Lung (tissue), 11 donors: ENCODE measurements at regions not wholly inside any gene's neighbourhood (a gene's known extent, or its start where the extent isn't known, plus 50 kb on each side); places are given as distances from the start of the nearest gene placed in this dataset.

Experiments used
- ATAC-seq: fragments of 200-7000 bp; cut with Tn5 transposase; one replicate; pipeline ENCODE4 v1.9.1; 2020; ENCODE audit warnings: moderate number of reproducible peaks; ENCODE audit not compliant: insufficient read depth, low FRiP score
- DNase-seq, 3 donors: peaks; one replicate each; pipeline ENCODE4 v3.0.0-alpha.2; 2013 to 2017
- H3K27ac ChIP-seq, 2 donors: one replicate each; pipeline ENCODE4 v1.5.1; 2013; ENCODE audit warnings: mild to moderate bottlenecking in 2 of 2, moderate library complexity in 2 of 2, control low read depth in 1 of 2, inconsistent platforms in 1 of 2, low read depth in 1 of 2, low read length in 1 of 2
- H3K27me3 ChIP-seq, 3 donors: one replicate each; pipeline ENCODE4 v1.5.1; 2013; ENCODE audit warnings: low read length in 2 of 3; ENCODE audit not compliant: control insufficient read depth in 3 of 3, insufficient read depth in 3 of 3
- H3K36me3 ChIP-seq, 4 donors: one replicate each; pipeline ENCODE4 v1.5.1; 2013; ENCODE audit warnings: low read length in 4 of 4, mild to moderate bottlenecking in 1 of 4, moderate library complexity in 1 of 4; ENCODE audit not compliant: control insufficient read depth in 4 of 4, insufficient read depth in 4 of 4
- H3K4me1 ChIP-seq, 5 donors: one replicate each; pipeline ENCODE4 v1.5.1; 2013; ENCODE audit warnings: low read length in 5 of 5, mild to moderate bottlenecking in 2 of 5, moderate library complexity in 1 of 5; ENCODE audit not compliant: control insufficient read depth in 5 of 5, insufficient read depth in 5 of 5
- H3K4me3 ChIP-seq: one replicate; pipeline ENCODE4 v1.5.1; 2013; ENCODE audit warnings: mild to moderate bottlenecking, control low read depth, moderate library complexity
- H3K9ac ChIP-seq, 2 donors: one replicate each; pipeline ENCODE4 v1.5.1; 2013; ENCODE audit warnings: low read length in 2 of 2, control low read depth in 1 of 2; ENCODE audit not compliant: insufficient read depth in 1 of 2
- H3K9me3 ChIP-seq, 4 donors: one replicate each; pipeline ENCODE4 v1.5.1; 2013; ENCODE audit warnings: low read length in 3 of 4, mild to moderate bottlenecking in 1 of 4, moderate library complexity in 1 of 4; ENCODE audit not compliant: control insufficient read depth in 4 of 4, insufficient read depth in 3 of 4
- CTCF ChIP-seq: IDR thresholded peaks from 2 replicates; pipeline ENCODE4 v1.5.1; 2012; ENCODE audit warnings: mild to moderate bottlenecking; ENCODE audit errors: control extremely low read depth, extremely low read depth
- WGBS, 2 donors: extraction: QIAGEN DNeasy Blood & Tissue Kit; methylation state at CpG; one replicate each; pipeline ENCODE4 v1.1.7; 2013; 5-methylcytosine and 5-hydroxymethylcytosine counted together
- donor health status: control.
- donor health status: control.
- donor health status: Bipolar disorder and iron deficiency.
- donor health status: healthy.
- donor health status: DM: yes; HTN: yes; CAD: no.

DNA sequence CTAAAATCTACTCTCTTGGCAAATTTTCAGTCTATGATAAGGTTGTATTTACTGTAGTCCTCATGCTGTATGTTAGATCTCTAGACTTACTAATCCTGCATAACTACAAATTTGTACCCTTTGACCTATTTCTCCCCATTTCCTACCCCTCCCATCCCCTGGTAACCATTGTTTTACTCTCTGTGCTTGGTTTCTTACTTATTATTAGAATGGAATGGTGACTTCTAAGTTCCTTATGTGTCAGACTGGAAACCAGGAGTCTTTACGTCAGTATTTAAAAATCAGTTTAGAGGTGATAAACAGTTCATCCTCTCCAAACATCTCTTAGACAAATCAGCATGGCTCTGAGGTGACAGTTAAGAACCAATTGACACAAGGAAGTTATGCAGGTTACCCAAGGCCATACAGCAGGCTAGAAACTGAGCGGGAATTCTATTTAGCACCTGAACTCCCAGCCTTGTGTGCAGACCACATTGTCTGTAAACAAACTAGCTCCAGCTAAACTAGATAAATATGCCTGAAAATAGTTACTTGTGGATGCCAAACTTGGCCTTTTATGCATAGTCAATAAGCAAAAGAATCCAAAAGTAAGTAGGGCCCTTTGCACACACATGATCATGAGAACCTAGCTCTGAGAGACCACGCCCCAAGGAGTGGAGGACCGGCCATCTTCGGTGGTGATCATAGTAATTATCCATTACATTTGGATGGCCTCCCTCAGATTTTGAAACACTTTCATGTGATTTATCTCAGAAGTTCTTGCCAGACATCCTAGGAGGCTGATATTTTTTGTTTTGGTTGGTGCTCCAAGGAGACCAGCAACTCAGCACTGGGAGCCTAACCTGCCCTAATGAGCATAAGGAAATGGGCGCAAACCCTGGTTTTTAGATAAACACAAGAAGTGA lies 72.3 kb upstream of the BOC start:
- Histone ChIP-seq H3K36me3 (no peaks in the 10 kb centered on the region), H3K27ac (no peak overlapping the region), H3K9me3 (no peaks in the 10 kb centered on the region), H3K27me3 (no peaks in the 10 kb centered on the region), H3K4me1 (no peaks in the 10 kb centered on the region), H3K9ac (no peak overlapping the region), H3K4me3 (no peak overlapping the region)
- ATAC-seq (no peak), DNase-seq (no peak)
- WGBS, 2 donors, result 91 to 94% methylated on average over 6 of the region's 6 CpGs
- TF ChIP-seq CTCF, result no peak

DNA sequence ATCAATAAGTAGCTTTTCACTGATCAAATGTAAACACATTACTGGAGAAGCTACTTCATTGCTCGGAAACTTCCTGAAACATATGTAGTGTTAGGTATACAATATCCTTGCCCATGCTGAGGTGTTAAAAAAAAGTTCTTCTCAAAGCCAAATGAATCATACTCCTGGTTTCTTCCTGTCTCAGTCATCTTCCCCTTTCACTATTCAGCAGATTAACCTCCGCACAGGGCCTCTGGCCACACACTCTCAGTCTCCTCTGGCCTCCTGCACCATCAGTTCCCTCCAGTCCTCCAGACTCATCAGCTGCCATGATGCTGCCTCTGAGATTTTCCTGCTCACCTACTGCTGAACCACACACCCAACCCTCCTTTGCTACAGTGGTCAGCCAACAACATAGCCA lies 70.5 kb upstream of the BOC start:
- Histone ChIP-seq H3K27me3 (no peaks in the 10 kb centered on the region), H3K4me1 (no peaks in the 10 kb centered on the region), H3K9me3 (no peaks in the 10 kb centered on the region), H3K9ac (no peak overlapping the region), H3K4me3 (no peak overlapping the region), H3K36me3 (no peaks in the 10 kb centered on the region), H3K27ac (no peak overlapping the region)
- no peak for ATAC-seq
- 65 to 78% methylated on average over 2 of the region's 2 CpGs for WGBS, 2 donors
- DNase-seq, result no peak
- TF ChIP-seq CTCF, result no peak

- no peaks in the 10 kb centered on the region for H3K36me3 ChIP-seq
- no peak overlapping the region for H3K4me3 ChIP-seq
- 91 to 92% methylated on average over 2 of the region's 2 CpGs for WGBS, 2 donors
- H3K27me3 ChIP-seq, result no peaks in the 10 kb centered on the region
- no peak for TF ChIP-seq CTCF
- no peaks in the 10 kb centered on the region for H3K9me3 ChIP-seq
- no peak overlapping the region for H3K27ac ChIP-seq
- DNase-seq, result no peak
- no peaks in the 10 kb centered on the region for H3K4me1 ChIP-seq
- H3K9ac ChIP-seq, result no peak overlapping the region
- ATAC-seq, result no peak
Observed at GRCh38 chr3:113141543-113141942, 69.8 kb upstream of the BOC start.

GRCh38 chr3:113142476-113142875 lies 68.9 kb upstream of the BOC start:
- Histone ChIP-seq H3K9ac (no peak overlapping the region), H3K36me3 (no peaks in the 10 kb centered on the region), H3K4me3 (no peak overlapping the region), H3K4me1 (no peaks in the 10 kb centered on the region), H3K27me3 (no peaks in the 10 kb centered on the region), H3K9me3 (no peaks in the 10 kb centered on the region), H3K27ac (no peak overlapping the region)
- no peak for TF ChIP-seq CTCF
- no peak for DNase-seq
- ATAC-seq, result no peak
